GM18499 (cell line): ENCODE measurements at regions not wholly inside any gene's neighbourhood (a gene's known extent, or its start where the extent isn't known, plus 50 kb on each side); places are given as distances from the start of the nearest gene placed in this dataset.
"Not testable (repeated sequence)": the region's sequence is repeated elsewhere in the genome, so short reads cannot be mapped to it uniquely, and the experiment has no call there.

ENCODE experiments used
- ATAC-seq: cut with Tn5 transposase; IDR thresholded peaks from one replicate; pipeline ENCODE4 v1.9.1; 2021; ENCODE audit warnings: moderate number of reproducible peaks; ENCODE audit not compliant: insufficient read depth, unreplicated experiment

- not testable (repeated sequence) for ATAC-seq
Measured at GRCh38 chr1:120544434-120544833, 129.6 kb downstream of the NBPF8 start.

GRCh38 chr1:120550335-120550734 is 135.5 kb downstream of the NBPF8 start:
- ATAC-seq: not testable (repeated sequence)

GRCh38 chr1:120552190-120552589 is 137.4 kb downstream of the NBPF8 start:
- not testable (repeated sequence) for ATAC-seq

- ATAC-seq: not testable (repeated sequence)
Measured at GRCh38 chr1:120557605-120558302, 142.9 kb downstream of the NBPF8 start.

- peak; percentile 72 for ATAC-seq
Measured at GRCh38 chr1:120558303-120559060, 143.6 kb downstream of the NBPF8 start.

- ATAC-seq: not testable (repeated sequence)
Measured at GRCh38 chr1:120561767-120562166, 146.9 kb downstream of the NBPF8 start.

- not testable (repeated sequence) for ATAC-seq
Measured at GRCh38 chr1:120565396-120565795, 150.6 kb downstream of the NBPF8 start.

GRCh38 chr1:120567620-120568019 is 152.8 kb downstream of the NBPF8 start:
- ATAC-seq: not testable (repeated sequence)

GRCh38 chr1:120575201-120575600 is 148.5 kb upstream of the NBPF26 start:
- ATAC-seq: not testable (repeated sequence)

GRCh38 chr1:120582135-120582534 is 141.6 kb upstream of the NBPF26 start:
- ATAC-seq: not testable (repeated sequence)

- ATAC-seq: not testable (repeated sequence)
Measured at GRCh38 chr1:120586053-120586452, 137.7 kb upstream of the NBPF26 start.

GRCh38 chr1:120588811-120589210 is 134.9 kb upstream of the NBPF26 start:
- ATAC-seq: not testable (repeated sequence)

GRCh38 chr1:120591774-120592173 is 132.0 kb upstream of the NBPF26 start:
- not testable (repeated sequence) for ATAC-seq

- ATAC-seq: not testable (repeated sequence)
Measured at GRCh38 chr1:120592943-120593342, 130.8 kb upstream of the NBPF26 start.

- not testable (repeated sequence) for ATAC-seq
Measured at GRCh38 chr1:120593648-120594047, 130.1 kb upstream of the NBPF26 start.

- not testable (repeated sequence) for ATAC-seq
Measured at GRCh38 chr1:120598331-120598951, 125.3 kb upstream of the NBPF26 start.

GRCh38 chr1:120599511-120599910 is 124.2 kb upstream of the NBPF26 start:
- not testable (repeated sequence) for ATAC-seq

- ATAC-seq: not testable (repeated sequence)
Measured at GRCh38 chr1:120600442-120601041, 123.2 kb upstream of the NBPF26 start.

GRCh38 chr1:120607882-120608281 is 115.9 kb upstream of the NBPF26 start:
- ATAC-seq: not testable (repeated sequence)

GRCh38 chr1:120608314-120609014 is 115.3 kb upstream of the NBPF26 start:
- not testable (repeated sequence) for ATAC-seq
